ENCODE measurements at regions not wholly inside any gene's neighbourhood (a gene's known extent, or its start where the extent isn't known, plus 50 kb on each side); places are given as distances from the start of the nearest gene placed in this dataset.

DNA sequence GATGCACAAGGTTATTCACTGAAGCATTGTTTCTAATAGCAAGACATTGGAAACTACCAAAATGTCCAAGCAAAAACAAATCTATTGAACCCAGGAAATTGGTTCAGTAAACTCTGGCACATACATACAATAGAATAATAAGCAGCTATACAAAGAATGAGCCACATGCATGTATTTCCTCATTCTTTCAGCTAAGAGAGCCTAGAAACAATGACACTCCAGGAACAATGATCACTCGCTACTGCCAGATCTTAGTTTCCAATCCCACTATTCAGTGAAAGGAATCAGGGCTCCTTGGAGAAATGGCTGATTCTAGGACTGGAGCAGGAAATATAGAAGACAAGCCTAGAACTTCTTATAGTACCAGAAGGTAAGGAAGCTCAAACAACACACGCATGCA lies 221.9 kb upstream of the AGAP1 start:
- TF ChIP-seq, protein P1, sequence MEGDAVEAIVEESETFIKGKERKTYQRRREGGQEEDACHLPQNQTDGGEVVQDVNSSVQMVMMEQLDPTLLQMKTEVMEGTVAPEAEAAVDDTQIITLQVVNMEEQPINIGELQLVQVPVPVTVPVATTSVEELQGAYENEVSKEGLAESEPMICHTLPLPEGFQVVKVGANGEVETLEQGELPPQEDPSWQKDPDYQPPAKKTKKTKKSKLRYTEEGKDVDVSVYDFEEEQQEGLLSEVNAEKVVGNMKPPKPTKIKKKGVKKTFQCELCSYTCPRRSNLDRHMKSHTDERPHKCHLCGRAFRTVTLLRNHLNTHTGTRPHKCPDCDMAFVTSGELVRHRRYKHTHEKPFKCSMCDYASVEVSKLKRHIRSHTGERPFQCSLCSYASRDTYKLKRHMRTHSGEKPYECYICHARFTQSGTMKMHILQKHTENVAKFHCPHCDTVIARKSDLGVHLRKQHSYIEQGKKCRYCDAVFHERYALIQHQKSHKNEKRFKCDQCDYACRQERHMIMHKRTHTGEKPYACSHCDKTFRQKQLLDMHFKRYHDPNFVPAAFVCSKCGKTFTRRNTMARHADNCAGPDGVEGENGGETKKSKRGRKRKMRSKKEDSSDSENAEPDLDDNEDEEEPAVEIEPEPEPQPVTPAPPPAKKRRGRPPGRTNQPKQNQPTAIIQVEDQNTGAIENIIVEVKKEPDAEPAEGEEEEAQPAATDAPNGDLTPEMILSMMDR (IDR thresholded peaks at IDR 0.05): no peak
- no peak for TF ChIP-seq POLR2A (IDR thresholded peaks at IDR 0.05)
